WTC11 (cell line): ENCODE measurements at regions not wholly inside any gene's neighbourhood (a gene's known extent, or its start where the extent isn't known, plus 50 kb on each side); places are given as distances from the start of the nearest gene placed in this dataset.

ENCODE experiments used
- ATAC-seq: fragments of 200-7000 bp; cut with Tn5 transposase; 2 replicates; pipeline ENCODE4 v1.10.0; 2021; ENCODE audit warnings: mild to moderate bottlenecking, moderate library complexity
- CTCF ChIA-PET: fragments of 300-600 bp; sonication (Branson Sonifier 250); formaldehyde crosslinking; loops from one replicate; lab custom pipeline; 2021; ENCODE audit warnings: antibody characterized with exemption; lab: Charles Lee
- POLR2A ChIA-PET: fragments of 350-600 bp; sonication (Branson Sonifier 250); formaldehyde crosslinking; loops from one replicate; lab custom pipeline; 2021; ENCODE audit warnings: antibody characterized with exemption; lab: Charles Lee
- DNase-seq: peaks from one replicate; pipeline ENCODE4 v3.0.0; 2021; ENCODE audit warnings: low spot score
- H3K27ac Mint-ChIP-seq: 2 replicates; pipeline ENCODE4 v1.8.0; 2021; ENCODE audit warnings: mixed read lengths
- H3K27me3 Mint-ChIP-seq: 2 replicates; pipeline ENCODE4 v1.8.0; 2021; ENCODE audit warnings: low read depth, mild to moderate bottlenecking, moderate library complexity, mixed read lengths
- H3K36me3 Mint-ChIP-seq: 2 replicates; pipeline ENCODE4 v1.8.0; 2021; ENCODE audit warnings: mixed read lengths
- H3K4me1 Mint-ChIP-seq: 2 replicates; pipeline ENCODE4 v1.8.0; 2022; ENCODE audit warnings: mixed read lengths
- H3K4me3 Mint-ChIP-seq: 2 replicates; pipeline ENCODE4 v1.8.0; 2021; ENCODE audit warnings: mild to moderate bottlenecking, moderate library complexity, mixed read lengths
- H3K9me3 Mint-ChIP-seq: 2 replicates; pipeline ENCODE4 v1.8.0; 2021; ENCODE audit warnings: mixed read lengths
- AFF4 ChIP-seq: sonication (generic); formaldehyde crosslinking; IDR thresholded peaks from 2 replicates; pipeline ENCODE4 v1.8.1; 2023; ENCODE audit warnings: mild to moderate bottlenecking, missing genetic modification reagents, borderline replicate concordance
- ATF3 ChIP-seq: sonication (generic); formaldehyde crosslinking; conservative IDR thresholded peaks from 2 replicates; pipeline ENCODE4 v1.8.1; 2022; ENCODE audit warnings: mild to moderate bottlenecking, missing genetic modification reagents
- CREB1 ChIP-seq: sonication (generic); formaldehyde crosslinking; IDR thresholded peaks from 2 replicates; pipeline ENCODE4 v1.8.0; 2023; ENCODE audit warnings: mild to moderate bottlenecking, missing genetic modification reagents
- CREM ChIP-seq: sonication (generic); formaldehyde crosslinking; IDR thresholded peaks from 2 replicates; pipeline ENCODE4 v1.8.1; 2022; ENCODE audit warnings: mild to moderate bottlenecking, missing genetic modification reagents, moderate library complexity
- ETV6 ChIP-seq: sonication (generic); formaldehyde crosslinking; IDR thresholded peaks from 2 replicates; pipeline ENCODE4 v1.8.1; 2022; ENCODE audit warnings: mild to moderate bottlenecking, missing genetic modification reagents
- JAZF1 ChIP-seq: fragments of 250-450 bp; sonication (Bioruptor Pico); IDR thresholded peaks from 2 replicates; pipeline ENCODE4 v1.9.0; 2021; ENCODE audit warnings: moderate library complexity, mild to moderate bottlenecking, inconsistent platforms
- MYBL2 ChIP-seq: sonication (generic); formaldehyde crosslinking; IDR thresholded peaks from 2 replicates; pipeline ENCODE4 v1.8.1; 2023; ENCODE audit warnings: mild to moderate bottlenecking, moderate library complexity, missing genetic modification reagents
- OVOL2 ChIP-seq: fragments of 250-450 bp; sonication (Bioruptor Pico); IDR thresholded peaks from 2 replicates; pipeline ENCODE4 v1.9.0; 2021; ENCODE audit warnings: mild to moderate bottlenecking, borderline replicate concordance
- RELA ChIP-seq: sonication (generic); formaldehyde crosslinking; IDR thresholded peaks from 2 replicates; pipeline ENCODE4 v1.8.1; 2022; ENCODE audit warnings: missing genetic modification reagents, mild to moderate bottlenecking, borderline replicate concordance
- SMAD4 ChIP-seq: sonication (generic); formaldehyde crosslinking; IDR thresholded peaks from 2 replicates; pipeline ENCODE4 v1.8.0; 2022; ENCODE audit warnings: mild to moderate bottlenecking, missing genetic modification reagents
- ZNF138 ChIP-seq: sonication (generic); formaldehyde crosslinking; conservative IDR thresholded peaks from 2 replicates; pipeline ENCODE4 v1.8.1; 2022; ENCODE audit warnings: mild to moderate bottlenecking, moderate library complexity, missing genetic modification reagents
- ZNF512 ChIP-seq: sonication (generic); formaldehyde crosslinking; IDR thresholded peaks from 2 replicates; pipeline ENCODE4 v1.8.1; 2022; ENCODE audit warnings: missing genetic modification reagents, borderline replicate concordance
- TF ChIP-seq, protein P1 (sequence below): sonication (generic); formaldehyde crosslinking; IDR thresholded peaks from 2 replicates; pipeline ENCODE4 v1.8.1; 2022; ENCODE audit warnings: mild to moderate bottlenecking, missing genetic modification reagents, moderate library complexity, borderline replicate concordance
- TF ChIP-seq, protein P2 (sequence below): sonication (generic); formaldehyde crosslinking; IDR thresholded peaks from 2 replicates; pipeline ENCODE4 v1.8.1; 2023; ENCODE audit warnings: mild to moderate bottlenecking, missing genetic modification reagents, moderate library complexity
- TF ChIP-seq, protein P3 (sequence below): sonication (generic); formaldehyde crosslinking; IDR thresholded peaks from 2 replicates; pipeline ENCODE4 v1.8.1; 2022; ENCODE audit warnings: low read depth, missing genetic modification reagents, borderline replicate concordance
- TF ChIP-seq, protein P4 (sequence below): fragments of 250-450 bp; sonication (Bioruptor Pico); conservative IDR thresholded peaks from 2 replicates; pipeline ENCODE4 v1.9.0; 2021; ENCODE audit warnings: mild to moderate bottlenecking
- TF ChIP-seq, protein P5 (sequence below): fragments of 250-450 bp; sonication (Bioruptor Pico); IDR thresholded peaks from 2 replicates; pipeline ENCODE4 v1.8.0; 2021; ENCODE audit warnings: mild to moderate bottlenecking
- TF ChIP-seq, protein P6 (sequence below): sonication (generic); formaldehyde crosslinking; IDR thresholded peaks from 2 replicates; pipeline ENCODE4 v1.8.1; 2023; ENCODE audit warnings: mild to moderate bottlenecking, moderate library complexity, missing genetic modification reagents

GRCh38 chr1:189205863-189206262 is 1271.8 kb downstream of the BRINP3 start:
- Mint-ChIP-seq H3K27me3 (no peaks in the 10 kb centered on the region), H3K9me3 (peaks cover 15% of the 10 kb centered on the region), H3K4me1 (no peaks in the 10 kb centered on the region), H3K4me3 (no peak overlapping the region), H3K36me3 (0 out of 2 replicates have a peak, but pooled peaks cover 4% of the 10 kb centered on the region), H3K27ac (no peak overlapping the region)
- no peak for DNase-seq
- ATAC-seq = no peak
- TF ChIP-seq SMAD4 (CRISPR knock-in tag) (no peak), AFF4 (CRISPR knock-in tag) (no peak), ZNF138 (no peak), ZNF512 (CRISPR knock-in tag) (no peak), CREM (CRISPR knock-in tag) (no peak), ETV6 (no peak), CREB1 (no peak), OVOL2 (CRISPR knock-in tag) (no peak), JAZF1 (no peak), RELA (CRISPR knock-in tag) (no peak), MYBL2 (CRISPR knock-in tag) (no peak)
- TF ChIP-seq, protein P1, sequence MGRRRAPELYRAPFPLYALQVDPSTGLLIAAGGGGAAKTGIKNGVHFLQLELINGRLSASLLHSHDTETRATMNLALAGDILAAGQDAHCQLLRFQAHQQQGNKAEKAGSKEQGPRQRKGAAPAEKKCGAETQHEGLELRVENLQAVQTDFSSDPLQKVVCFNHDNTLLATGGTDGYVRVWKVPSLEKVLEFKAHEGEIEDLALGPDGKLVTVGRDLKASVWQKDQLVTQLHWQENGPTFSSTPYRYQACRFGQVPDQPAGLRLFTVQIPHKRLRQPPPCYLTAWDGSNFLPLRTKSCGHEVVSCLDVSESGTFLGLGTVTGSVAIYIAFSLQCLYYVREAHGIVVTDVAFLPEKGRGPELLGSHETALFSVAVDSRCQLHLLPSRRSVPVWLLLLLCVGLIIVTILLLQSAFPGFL (CRISPR knock-in tag) = no peak
- TF ChIP-seq, protein P2, sequence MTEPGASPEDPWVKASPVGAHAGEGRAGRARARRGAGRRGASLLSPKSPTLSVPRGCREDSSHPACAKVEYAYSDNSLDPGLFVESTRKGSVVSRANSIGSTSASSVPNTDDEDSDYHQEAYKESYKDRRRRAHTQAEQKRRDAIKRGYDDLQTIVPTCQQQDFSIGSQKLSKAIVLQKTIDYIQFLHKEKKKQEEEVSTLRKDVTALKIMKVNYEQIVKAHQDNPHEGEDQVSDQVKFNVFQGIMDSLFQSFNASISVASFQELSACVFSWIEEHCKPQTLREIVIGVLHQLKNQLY = no peak
- TF ChIP-seq, protein P3, sequence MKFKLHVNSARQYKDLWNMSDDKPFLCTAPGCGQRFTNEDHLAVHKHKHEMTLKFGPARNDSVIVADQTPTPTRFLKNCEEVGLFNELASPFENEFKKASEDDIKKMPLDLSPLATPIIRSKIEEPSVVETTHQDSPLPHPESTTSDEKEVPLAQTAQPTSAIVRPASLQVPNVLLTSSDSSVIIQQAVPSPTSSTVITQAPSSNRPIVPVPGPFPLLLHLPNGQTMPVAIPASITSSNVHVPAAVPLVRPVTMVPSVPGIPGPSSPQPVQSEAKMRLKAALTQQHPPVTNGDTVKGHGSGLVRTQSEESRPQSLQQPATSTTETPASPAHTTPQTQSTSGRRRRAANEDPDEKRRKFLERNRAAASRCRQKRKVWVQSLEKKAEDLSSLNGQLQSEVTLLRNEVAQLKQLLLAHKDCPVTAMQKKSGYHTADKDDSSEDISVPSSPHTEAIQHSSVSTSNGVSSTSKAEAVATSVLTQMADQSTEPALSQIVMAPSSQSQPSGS (CRISPR knock-in tag) = no peak
- TF ChIP-seq, protein P4, sequence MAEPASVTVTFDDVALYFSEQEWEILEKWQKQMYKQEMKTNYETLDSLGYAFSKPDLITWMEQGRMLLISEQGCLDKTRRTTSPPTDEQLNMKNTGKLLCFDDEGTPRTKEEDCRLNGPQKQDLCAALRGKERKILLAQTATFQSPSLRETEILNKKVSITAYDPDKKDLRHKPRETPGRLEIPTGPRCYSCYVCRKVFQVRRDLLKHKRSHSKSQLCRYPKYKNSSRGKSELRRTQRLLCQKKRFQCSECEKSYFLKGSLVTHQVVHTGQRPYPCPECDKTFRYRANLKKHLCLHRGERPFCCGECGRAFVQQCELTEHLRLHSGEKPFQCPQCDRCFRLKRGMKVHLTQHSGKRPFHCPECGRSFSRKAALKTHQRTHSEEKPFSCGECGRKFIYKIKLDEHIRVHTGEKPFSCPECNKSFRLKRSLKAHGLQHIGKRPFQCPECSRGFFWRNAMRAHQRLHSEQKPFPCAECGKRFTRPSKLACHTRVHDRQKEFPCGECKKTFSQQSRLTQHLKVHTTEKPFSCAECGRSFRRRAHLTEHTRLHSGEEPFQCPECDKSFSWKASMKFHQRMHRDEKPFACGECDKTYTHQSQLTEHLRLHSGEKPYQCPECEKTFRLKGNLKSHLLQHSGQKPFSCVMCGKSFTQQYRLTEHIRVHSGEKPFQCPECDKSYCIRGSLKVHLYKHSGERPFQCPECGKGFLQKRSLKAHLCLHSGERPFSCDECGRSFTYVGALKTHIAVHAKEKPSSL (CRISPR knock-in tag) = no peak
- ChIA-PET POLR2A (no interaction called here), CTCF (no interaction called here)

- ATAC-seq (no peak), DNase-seq (no peak)
- no peaks in the 10 kb centered on the region for H3K27me3 Mint-ChIP-seq
- no peak overlapping the region for H3K27ac Mint-ChIP-seq
- H3K9me3 Mint-ChIP-seq = peaks cover 15% of the 10 kb centered on the region
- 0 out of 2 replicates have a peak, but pooled peaks cover 4% of the 10 kb centered on the region for H3K36me3 Mint-ChIP-seq
- CTCF ChIA-PET = no interaction called here
- H3K4me3 Mint-ChIP-seq = no peak overlapping the region
- POLR2A ChIA-PET = no interaction called here
- no peaks in the 10 kb centered on the region for H3K4me1 Mint-ChIP-seq
- TF ChIP-seq ATF3 (CRISPR knock-in tag) (no peak), CREM (CRISPR knock-in tag) (no peak)
- TF ChIP-seq, protein P2 = no peak
- TF ChIP-seq, protein P5, sequence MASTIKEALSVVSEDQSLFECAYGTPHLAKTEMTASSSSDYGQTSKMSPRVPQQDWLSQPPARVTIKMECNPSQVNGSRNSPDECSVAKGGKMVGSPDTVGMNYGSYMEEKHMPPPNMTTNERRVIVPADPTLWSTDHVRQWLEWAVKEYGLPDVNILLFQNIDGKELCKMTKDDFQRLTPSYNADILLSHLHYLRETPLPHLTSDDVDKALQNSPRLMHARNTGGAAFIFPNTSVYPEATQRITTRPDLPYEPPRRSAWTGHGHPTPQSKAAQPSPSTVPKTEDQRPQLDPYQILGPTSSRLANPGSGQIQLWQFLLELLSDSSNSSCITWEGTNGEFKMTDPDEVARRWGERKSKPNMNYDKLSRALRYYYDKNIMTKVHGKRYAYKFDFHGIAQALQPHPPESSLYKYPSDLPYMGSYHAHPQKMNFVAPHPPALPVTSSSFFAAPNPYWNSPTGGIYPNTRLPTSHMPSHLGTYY (CRISPR knock-in tag) = no peak
- TF ChIP-seq, protein P6, sequence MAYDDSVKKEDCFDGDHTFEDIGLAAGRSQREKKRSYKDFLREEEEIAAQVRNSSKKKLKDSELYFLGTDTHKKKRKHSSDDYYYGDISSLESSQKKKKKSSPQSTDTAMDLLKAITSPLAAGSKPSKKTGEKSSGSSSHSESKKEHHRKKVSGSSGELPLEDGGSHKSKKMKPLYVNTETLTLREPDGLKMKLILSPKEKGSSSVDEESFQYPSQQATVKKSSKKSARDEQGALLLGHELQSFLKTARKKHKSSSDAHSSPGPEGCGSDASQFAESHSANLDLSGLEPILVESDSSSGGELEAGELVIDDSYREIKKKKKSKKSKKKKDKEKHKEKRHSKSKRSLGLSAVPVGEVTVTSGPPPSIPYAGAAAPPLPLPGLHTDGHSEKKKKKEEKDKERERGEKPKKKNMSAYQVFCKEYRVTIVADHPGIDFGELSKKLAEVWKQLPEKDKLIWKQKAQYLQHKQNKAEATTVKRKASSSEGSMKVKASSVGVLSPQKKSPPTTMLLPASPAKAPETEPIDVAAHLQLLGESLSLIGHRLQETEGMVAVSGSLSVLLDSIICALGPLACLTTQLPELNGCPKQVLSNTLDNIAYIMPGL (CRISPR knock-in tag) = no peak
These were observed 1271.0 kb downstream of the BRINP3 start for GRCh38 chr1:189206617-189207016.
